ENCODE measurements at regions not wholly inside any gene's neighbourhood (a gene's known extent, or its start where the extent isn't known, plus 50 kb on each side); places are given as distances from the start of the nearest gene placed in this dataset.

DNA sequence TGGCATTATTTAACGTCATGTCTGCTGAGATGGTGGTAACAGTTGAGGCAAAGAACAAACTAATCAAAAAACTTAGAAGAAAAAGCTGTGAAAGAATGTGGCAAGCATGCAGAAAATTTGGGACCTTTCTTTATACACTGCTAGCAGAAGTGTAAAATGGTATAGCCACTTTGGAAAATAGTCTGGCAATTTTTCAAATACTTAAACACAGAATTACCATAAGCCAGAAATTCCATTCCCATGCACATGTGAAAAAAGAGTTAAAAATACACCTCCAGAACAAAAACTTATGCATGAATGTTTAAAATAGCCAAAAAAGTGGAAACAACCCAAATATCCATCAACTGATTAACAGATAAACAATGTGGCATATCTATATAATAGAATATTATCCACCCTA, 613.3 kb downstream of the TBL1XR1 start:
- TF ChIP-seq, protein P1, sequence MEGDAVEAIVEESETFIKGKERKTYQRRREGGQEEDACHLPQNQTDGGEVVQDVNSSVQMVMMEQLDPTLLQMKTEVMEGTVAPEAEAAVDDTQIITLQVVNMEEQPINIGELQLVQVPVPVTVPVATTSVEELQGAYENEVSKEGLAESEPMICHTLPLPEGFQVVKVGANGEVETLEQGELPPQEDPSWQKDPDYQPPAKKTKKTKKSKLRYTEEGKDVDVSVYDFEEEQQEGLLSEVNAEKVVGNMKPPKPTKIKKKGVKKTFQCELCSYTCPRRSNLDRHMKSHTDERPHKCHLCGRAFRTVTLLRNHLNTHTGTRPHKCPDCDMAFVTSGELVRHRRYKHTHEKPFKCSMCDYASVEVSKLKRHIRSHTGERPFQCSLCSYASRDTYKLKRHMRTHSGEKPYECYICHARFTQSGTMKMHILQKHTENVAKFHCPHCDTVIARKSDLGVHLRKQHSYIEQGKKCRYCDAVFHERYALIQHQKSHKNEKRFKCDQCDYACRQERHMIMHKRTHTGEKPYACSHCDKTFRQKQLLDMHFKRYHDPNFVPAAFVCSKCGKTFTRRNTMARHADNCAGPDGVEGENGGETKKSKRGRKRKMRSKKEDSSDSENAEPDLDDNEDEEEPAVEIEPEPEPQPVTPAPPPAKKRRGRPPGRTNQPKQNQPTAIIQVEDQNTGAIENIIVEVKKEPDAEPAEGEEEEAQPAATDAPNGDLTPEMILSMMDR (conservative IDR thresholded peaks at IDR 0.05), result no peak
- TF ChIP-seq EZH2 (IDR thresholded peaks at IDR 0.05; ENCODE audit: low read depth), result no peak
- no peak overlapping the region for H3K4me3 ChIP-seq
- H3F3A ChIP-seq (ENCODE audit: insufficient read depth, low read depth), result no peaks in the 10 kb centered on the region
- no peaks in the 10 kb centered on the region for H3K36me3 ChIP-seq (ENCODE audit: low read depth)
- H3K9me3 ChIP-seq (ENCODE audit: insufficient read depth, low read depth), result no peaks in the 10 kb centered on the region
- H2AFZ ChIP-seq, result no peak overlapping the region
- no peaks in the 10 kb centered on the region for H4K20me1 ChIP-seq (ENCODE audit: insufficient read depth)
- H3K27me3 ChIP-seq (ENCODE audit: insufficient read depth, low read depth), result no peaks in the 10 kb centered on the region
- intact Hi-C loops (cut with micrococcal nuclease; ENCODE audit: unreplicated experiment), result loop anchor here (2.0 kb wide), 1 partner anchor 47 kb away; no protein-coding TSS in a partner anchor
- BruUV-seq (replicated peaks), result no TSS peak
- H3K27ac ChIP-seq, result no peak overlapping the region
- no peak overlapping the region for H3K4me2 ChIP-seq
- POLR2A ChIA-PET (ENCODE audit: unreplicated experiment), result no interaction called here
- H3K79me2 ChIP-seq (ENCODE audit: low read depth), result no peaks in the 10 kb centered on the region
- CTCF ChIA-PET, result no interaction called here
- H3K9me2 ChIP-seq (ENCODE audit: insufficient read depth), result no peaks in the 10 kb centered on the region
- DNase-seq, result no peak
- H3K4me1 ChIP-seq (replicated peaks; ENCODE audit: insufficient read depth), result no peaks in the 10 kb centered on the region

DNA sequence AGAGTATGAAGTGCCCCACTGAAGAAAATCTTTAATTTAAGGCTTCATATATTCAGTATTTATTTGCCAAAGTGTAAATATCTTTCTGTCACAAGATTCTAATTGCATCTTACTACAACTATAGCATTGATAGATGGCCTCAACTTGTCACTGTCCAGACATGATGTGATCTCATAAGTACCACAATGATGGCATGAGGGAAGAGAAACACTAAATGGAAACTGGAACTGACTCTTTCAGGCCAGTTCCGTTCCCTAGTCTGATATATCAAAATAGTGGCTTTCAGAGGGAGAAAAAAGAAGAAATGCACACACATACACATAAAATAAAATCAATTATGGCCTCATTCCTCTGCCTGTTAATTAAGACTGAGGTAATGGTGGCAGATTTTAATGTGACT, 615.7 kb downstream of the TBL1XR1 start:
- no peaks in the 10 kb centered on the region for H3K4me1 ChIP-seq (replicated peaks; ENCODE audit: insufficient read depth)
- H3K9me2 ChIP-seq (ENCODE audit: insufficient read depth), result no peaks in the 10 kb centered on the region
- no peaks in the 10 kb centered on the region for H3K27me3 ChIP-seq (ENCODE audit: insufficient read depth, low read depth)
- no peak for DNase-seq
- H3F3A ChIP-seq (ENCODE audit: insufficient read depth, low read depth), result no peaks in the 10 kb centered on the region
- H3K27ac ChIP-seq, result no peak overlapping the region
- ChIA-PET POLR2A (ENCODE audit: unreplicated experiment) (no interaction called here), CTCF (no interaction called here)
- no peaks in the 10 kb centered on the region for H3K9me3 ChIP-seq (ENCODE audit: insufficient read depth, low read depth)
- no peaks in the 10 kb centered on the region for H3K79me2 ChIP-seq (ENCODE audit: low read depth)
- H3K36me3 ChIP-seq (ENCODE audit: low read depth), result no peaks in the 10 kb centered on the region
- BruUV-seq (replicated peaks), result no TSS peak
- no peaks in the 10 kb centered on the region for H4K20me1 ChIP-seq (ENCODE audit: insufficient read depth)
- intact Hi-C loops (cut with micrococcal nuclease; ENCODE audit: unreplicated experiment), result no loop called here
- H3K4me3 ChIP-seq, result no peak overlapping the region
- no peak overlapping the region for H3K4me2 ChIP-seq
- H2AFZ ChIP-seq, result no peak overlapping the region
- no peak for TF ChIP-seq EZH2 (IDR thresholded peaks at IDR 0.05; ENCODE audit: low read depth)
- TF ChIP-seq, protein P1 (conservative IDR thresholded peaks at IDR 0.05), result no peak

DNA sequence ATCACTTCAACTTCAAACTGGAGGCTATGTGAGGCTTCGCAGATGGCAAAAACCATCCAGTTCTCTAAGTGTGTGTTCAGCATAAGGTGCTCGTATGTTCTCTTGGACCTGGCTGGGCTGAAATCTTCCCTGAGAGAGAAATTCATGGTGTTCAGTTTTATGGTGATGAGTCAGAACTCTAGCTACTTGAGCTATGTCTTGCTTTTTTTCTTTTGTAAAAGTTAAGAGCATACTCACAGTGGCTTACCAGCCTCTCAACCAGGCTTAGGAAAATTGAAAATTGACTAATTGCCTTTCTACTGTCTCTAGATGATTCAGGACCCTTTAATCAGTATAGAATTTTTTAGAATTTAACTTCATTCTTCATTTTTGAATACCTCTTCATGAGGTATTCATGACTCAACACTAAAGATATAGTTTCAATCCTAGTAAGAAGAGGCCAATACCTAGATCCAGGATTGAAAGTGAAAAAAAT, 617.5 kb downstream of the TBL1XR1 start:
- ChIA-PET POLR2A (ENCODE audit: unreplicated experiment) (no interaction called here), CTCF (no interaction called here)
- TF ChIP-seq, protein P1 (conservative IDR thresholded peaks at IDR 0.05), result no peak
- TF ChIP-seq EZH2 (IDR thresholded peaks at IDR 0.05; ENCODE audit: low read depth), result no peak
- no peaks in the 10 kb centered on the region for H3K79me2 ChIP-seq (ENCODE audit: low read depth)
- DNase-seq, result no peak
- H3K9me2 ChIP-seq (ENCODE audit: insufficient read depth), result no peaks in the 10 kb centered on the region
- H3K9me3 ChIP-seq (ENCODE audit: insufficient read depth, low read depth), result no peaks in the 10 kb centered on the region
- no peaks in the 10 kb centered on the region for H3F3A ChIP-seq (ENCODE audit: insufficient read depth, low read depth)
- no peak overlapping the region for H3K4me2 ChIP-seq
- no peak overlapping the region for H3K4me3 ChIP-seq
- H2AFZ ChIP-seq, result no peak overlapping the region
- intact Hi-C loops (cut with micrococcal nuclease; ENCODE audit: unreplicated experiment), result no loop called here
- H3K36me3 ChIP-seq (ENCODE audit: low read depth), result no peaks in the 10 kb centered on the region
- no peak overlapping the region for H3K27ac ChIP-seq
- H3K4me1 ChIP-seq (replicated peaks; ENCODE audit: insufficient read depth), result no peaks in the 10 kb centered on the region
- no peaks in the 10 kb centered on the region for H4K20me1 ChIP-seq (ENCODE audit: insufficient read depth)
- BruUV-seq (replicated peaks), result no TSS peak
- H3K27me3 ChIP-seq (ENCODE audit: insufficient read depth, low read depth), result no peaks in the 10 kb centered on the region

All from PC-9 (cell line).